ENCODE measurements at regions not wholly inside any gene's neighbourhood (a gene's known extent, or its start where the extent isn't known, plus 50 kb on each side); places are given as distances from the start of the nearest gene placed in this dataset.

GRCh38 chr3:21238661-21239060 lies 512.3 kb downstream of the ZNF385D start:
- no peak for TF ChIP-seq CTCF (IDR thresholded peaks at IDR 0.05)
- TF ChIP-seq POLR2A (IDR thresholded peaks at IDR 0.05) = no peak
- TF ChIP-seq EP300 (IDR thresholded peaks at IDR 0.05) = no peak
- no peak for TF ChIP-seq POLR2AphosphoS5 (IDR thresholded peaks at IDR 0.05)
- Histone ChIP-seq H3K27ac (no peak overlapping the region), H3K4me1 (no peaks in the 10 kb centered on the region), H3K4me3 (no peak overlapping the region), H3K9me3 (no peaks in the 10 kb centered on the region), H3K36me3 (no peaks in the 10 kb centered on the region), H3K27me3 (no peaks in the 10 kb centered on the region)
- no peak for DNase-seq
- WGBS, 5 donors = 75 to 81% (median 78%) methylated on average over 2 of the region's 2 CpGs
- intact Hi-C loops (cut with DNase I; ENCODE audit: low total_unique reads) = no loop called here

- no peaks in the 10 kb centered on the region for H3K4me1 ChIP-seq
Observed at GRCh38 chr3:21237638-21238037, 513.4 kb downstream of the ZNF385D start.

GRCh38 chr3:21235491-21235890 lies 515.5 kb downstream of the ZNF385D start:
- no peak for DNase-seq
- no peaks in the 10 kb centered on the region for H3K36me3 ChIP-seq
- TF ChIP-seq EP300 (IDR thresholded peaks at IDR 0.05) = no peak
- no peak for TF ChIP-seq POLR2AphosphoS5 (IDR thresholded peaks at IDR 0.05)
- no peaks in the 10 kb centered on the region for H3K27me3 ChIP-seq
- no peaks in the 10 kb centered on the region for H3K4me1 ChIP-seq
- H3K27ac ChIP-seq = no peak overlapping the region
- H3K4me3 ChIP-seq = no peak overlapping the region
- intact Hi-C loops (cut with DNase I; ENCODE audit: low total_unique reads) = no loop called here
- H3K9me3 ChIP-seq = no peaks in the 10 kb centered on the region
- 65 to 96% (median 79%) methylated on average over 4 of the region's 4 CpGs for WGBS, 5 donors

More at GRCh38 chr3:21237638-21238037, 513.4 kb downstream of the ZNF385D start:
- no peak overlapping the region for H3K27ac ChIP-seq
- no peak for TF ChIP-seq EP300 (IDR thresholded peaks at IDR 0.05)
- TF ChIP-seq POLR2AphosphoS5 (IDR thresholded peaks at IDR 0.05) = no peak
- TF ChIP-seq POLR2A (IDR thresholded peaks at IDR 0.05) = no peak
- TF ChIP-seq CTCF (IDR thresholded peaks at IDR 0.05) = no peak
- H3K27me3 ChIP-seq = no peaks in the 10 kb centered on the region
- 79 to 98% (median 86%) methylated on average over 1 of the region's 1 CpG for WGBS, 5 donors
- H3K4me3 ChIP-seq = no peak overlapping the region
- intact Hi-C loops (cut with DNase I; ENCODE audit: low total_unique reads) = no loop called here
- DNase-seq = no peak
- no peaks in the 10 kb centered on the region for H3K9me3 ChIP-seq
- H3K36me3 ChIP-seq = no peaks in the 10 kb centered on the region

GRCh38 chr3:21234933-21235332 lies 516.1 kb downstream of the ZNF385D start:
- peaks cover 0 to 4% (median 0%) of the 10 kb centered on the region in 4 donors for H3K4me1 ChIP-seq
- no peaks in the 10 kb centered on the region for H3K27me3 ChIP-seq
- H3K36me3 ChIP-seq = no peaks in the 10 kb centered on the region
- no peak for DNase-seq
- no peaks in the 10 kb centered on the region for H3K9me3 ChIP-seq
- H3K27ac ChIP-seq = no peak overlapping the region
- WGBS, 5 donors = 83 to 97% (median 94%) methylated on average over 1 of the region's 1 CpG
- no peak for TF ChIP-seq POLR2AphosphoS5 (IDR thresholded peaks at IDR 0.05)
- no peak for TF ChIP-seq EP300 (IDR thresholded peaks at IDR 0.05)
- TF ChIP-seq CTCF (IDR thresholded peaks at IDR 0.05) = no peak
- no peak for TF ChIP-seq POLR2A (IDR thresholded peaks at IDR 0.05)
- no peak overlapping the region for H3K4me3 ChIP-seq
- intact Hi-C loops (cut with DNase I; ENCODE audit: low total_unique reads) = no loop called here

GRCh38 chr3:21229426-21230135 lies 521.4 kb downstream of the ZNF385D start:
- Histone ChIP-seq H3K4me1 (peaks cover 0 to 10% (median 0%) of the 10 kb centered on the region in 4 donors), H3K9me3 (no peaks in the 10 kb centered on the region), H3K27me3 (no peaks in the 10 kb centered on the region), H3K36me3 (no peaks in the 10 kb centered on the region), H3K4me3 (no peak overlapping the region), H3K27ac (peak overlapping the region in 1 of 5 donors; percentile 27)
- intact Hi-C loops (cut with DNase I; ENCODE audit: low total_unique reads) = no loop called here
- WGBS, 5 donors = 28 to 45% (median 31%) methylated on average over 4 of the region's 4 CpGs
- no peak for TF ChIP-seq CTCF (IDR thresholded peaks at IDR 0.05)
- TF ChIP-seq EP300 (IDR thresholded peaks at IDR 0.05) = no peak
- TF ChIP-seq POLR2A (IDR thresholded peaks at IDR 0.05) = no peak
- no peak for TF ChIP-seq POLR2AphosphoS5 (IDR thresholded peaks at IDR 0.05)
- DNase-seq = peak in 1 of 2 donors; percentile 77
